OCI-LY7 (cell line): ENCODE measurements at regions not wholly inside any gene's neighbourhood (a gene's known extent, or its start where the extent isn't known, plus 50 kb on each side); places are given as distances from the start of the nearest gene placed in this dataset.

Source experiments
- BruUV-seq: library from RNA; stranded (reverse); fragments of 400-500 nt; replicated peaks from 2 replicates; lab custom pipeline; 2021; lab: Mats Ljungman, UMichigan
- CTCF ChIA-PET: fragments of 300-600 bp; sonication (Branson Sonifier 250); formaldehyde crosslinking; loops from one replicate; lab custom pipeline; 2022; ENCODE audit warnings: antibody characterized with exemption; ENCODE audit not compliant: unreplicated experiment; lab: Charles Lee
- POLR2A ChIA-PET: fragments of 300-600 bp; sonication (Branson Sonifier 250); formaldehyde crosslinking; loops from one replicate; lab custom pipeline; 2022; ENCODE audit warnings: antibody characterized with exemption; lab: Charles Lee
- DNase-seq: peaks from one replicate; pipeline ENCODE4 v3.0.0-alpha.2; 2015; ENCODE audit warnings: low spot score
- H2AFZ ChIP-seq: fragments of 200-600 bp; sonication (generic), shearing (Covaris generic); 2 replicates; pipeline ENCODE4 v1.6.1; 2014; ENCODE audit warnings: mild to moderate bottlenecking, antibody characterized with exemption, low read length, moderate library complexity
- H3K27ac ChIP-seq: fragments of 200-600 bp; sonication (generic); 2 replicates; pipeline ENCODE4 v1.5.1; 2014; ENCODE audit warnings: mixed run types, low read depth, mild to moderate bottlenecking, moderate library complexity, low read length, inconsistent platforms; ENCODE audit not compliant: poor library complexity, severe bottlenecking
- H3K36me3 ChIP-seq: fragments of 200-600 bp; sonication (generic); 2 replicates; pipeline ENCODE4 v1.6.1; 2014; ENCODE audit warnings: mild to moderate bottlenecking, antibody characterized with exemption, low read length, moderate library complexity, mixed read lengths; ENCODE audit not compliant: insufficient read depth
- H3K4me1 ChIP-seq: fragments of 200-600 bp; sonication (generic); 2 replicates; pipeline ENCODE4 v1.5.1; 2014; ENCODE audit warnings: mild to moderate bottlenecking, low read length; ENCODE audit not compliant: insufficient read depth, poor library complexity, severe bottlenecking
- H3K4me2 ChIP-seq: fragments of 200-600 bp; sonication (generic); 2 replicates; pipeline ENCODE4 v1.6.1; 2014; ENCODE audit warnings: mild to moderate bottlenecking, low read length
- H3K4me3 ChIP-seq: fragments of 200-600 bp; sonication (generic); 2 replicates; pipeline ENCODE4 v1.5.1; 2014; ENCODE audit warnings: mild to moderate bottlenecking, low read depth, low read length; ENCODE audit not compliant: poor library complexity, severe bottlenecking
- H3K79me2 ChIP-seq: fragments of 200-600 bp; sonication (generic); 2 replicates; pipeline ENCODE4 v1.6.1; 2016; ENCODE audit warnings: low read depth, mild to moderate bottlenecking, low read length, moderate library complexity, mixed read lengths; ENCODE audit not compliant: insufficient read depth
- H3K9me2 ChIP-seq: fragments of 200-600 bp; sonication (generic); 2 replicates; pipeline ENCODE4 v1.6.1; 2016; ENCODE audit warnings: mild to moderate bottlenecking, low read length, mixed read lengths; ENCODE audit not compliant: insufficient read depth
- H3K9me3 ChIP-seq: fragments of 200-600 bp; sonication (generic); 2 replicates; pipeline ENCODE4 v1.6.1; 2014; ENCODE audit warnings: mild to moderate bottlenecking, mixed run types, low read length, mixed read lengths
- H4K20me1 ChIP-seq: fragments of 200-600 bp; sonication (generic); 2 replicates; pipeline ENCODE4 v1.6.1; 2014; ENCODE audit warnings: mild to moderate bottlenecking, antibody characterized with exemption, low read length, moderate library complexity, mixed read lengths; ENCODE audit not compliant: insufficient read depth
- EZH2phosphoT487 ChIP-seq: fragments of 200-600 bp; sonication (generic); IDR thresholded peaks from 2 replicates; pipeline ENCODE4 v1.6.1; 2018; ENCODE audit warnings: low read depth, borderline replicate concordance, mild to moderate bottlenecking, mixed run types, antibody characterized with exemption, low read length, moderate library complexity, mixed read lengths
- intact Hi-C: fragments of 100-400 bp; cut with micrococcal nuclease; formaldehyde crosslinking; loops from one replicate; pipeline ENCODE4 v1.10.0; 2022; ENCODE audit not compliant: unreplicated experiment
- TF ChIP-seq, protein P1 (sequence below): fragments of 200-600 bp; sonication (generic); conservative IDR thresholded peaks from 2 replicates; pipeline ENCODE4 v1.5.1; 2014; ENCODE audit warnings: mild to moderate bottlenecking, antibody characterized with exemption, low read length, moderate library complexity, mixed read lengths

DNA sequence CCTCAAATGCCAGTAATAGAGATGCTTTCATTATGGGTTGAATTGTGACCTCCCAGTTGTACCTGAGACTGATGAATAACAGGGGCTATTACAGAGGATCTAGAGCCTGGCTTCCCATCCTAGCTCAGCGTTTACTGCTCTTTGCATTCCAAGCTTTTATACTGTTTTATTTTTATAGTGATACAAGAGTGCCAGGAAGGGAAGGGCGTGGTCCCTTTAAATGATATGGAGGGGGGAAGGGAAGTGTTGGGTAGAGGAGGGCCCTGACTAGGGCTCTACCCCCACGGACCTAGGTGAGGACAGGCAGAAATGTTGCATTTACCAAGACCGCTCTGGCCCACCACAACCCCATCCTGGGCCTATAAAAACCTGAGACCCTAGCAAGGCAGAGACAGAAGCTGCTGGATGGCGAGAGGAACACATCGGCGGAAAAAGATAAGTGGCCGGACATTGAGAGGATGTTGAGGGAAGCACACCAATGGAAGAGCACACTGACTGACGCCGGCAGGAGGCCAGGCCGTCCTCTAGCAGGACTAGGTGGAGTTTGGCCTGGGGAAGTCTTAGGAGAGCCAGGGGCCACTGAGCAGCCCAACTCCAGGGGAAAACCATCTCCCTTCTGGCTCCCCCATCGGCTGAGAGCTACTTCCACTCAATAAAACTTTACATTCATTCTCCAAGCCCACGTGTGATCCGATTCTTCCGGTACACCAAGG, 1025.9 kb downstream of the TTLL7 start:
- H3K27ac ChIP-seq = no peak overlapping the region
- ChIA-PET POLR2A (no interaction called here), CTCF (no interaction called here)
- H3K36me3 ChIP-seq = no peaks in the 10 kb centered on the region
- H2AFZ ChIP-seq = no peak overlapping the region
- no peak for TF ChIP-seq EZH2phosphoT487
- TF ChIP-seq, protein P1, sequence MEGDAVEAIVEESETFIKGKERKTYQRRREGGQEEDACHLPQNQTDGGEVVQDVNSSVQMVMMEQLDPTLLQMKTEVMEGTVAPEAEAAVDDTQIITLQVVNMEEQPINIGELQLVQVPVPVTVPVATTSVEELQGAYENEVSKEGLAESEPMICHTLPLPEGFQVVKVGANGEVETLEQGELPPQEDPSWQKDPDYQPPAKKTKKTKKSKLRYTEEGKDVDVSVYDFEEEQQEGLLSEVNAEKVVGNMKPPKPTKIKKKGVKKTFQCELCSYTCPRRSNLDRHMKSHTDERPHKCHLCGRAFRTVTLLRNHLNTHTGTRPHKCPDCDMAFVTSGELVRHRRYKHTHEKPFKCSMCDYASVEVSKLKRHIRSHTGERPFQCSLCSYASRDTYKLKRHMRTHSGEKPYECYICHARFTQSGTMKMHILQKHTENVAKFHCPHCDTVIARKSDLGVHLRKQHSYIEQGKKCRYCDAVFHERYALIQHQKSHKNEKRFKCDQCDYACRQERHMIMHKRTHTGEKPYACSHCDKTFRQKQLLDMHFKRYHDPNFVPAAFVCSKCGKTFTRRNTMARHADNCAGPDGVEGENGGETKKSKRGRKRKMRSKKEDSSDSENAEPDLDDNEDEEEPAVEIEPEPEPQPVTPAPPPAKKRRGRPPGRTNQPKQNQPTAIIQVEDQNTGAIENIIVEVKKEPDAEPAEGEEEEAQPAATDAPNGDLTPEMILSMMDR = no peak
- no peaks in the 10 kb centered on the region for H3K9me3 ChIP-seq
- H4K20me1 ChIP-seq = no peaks in the 10 kb centered on the region
- BruUV-seq = no TSS peak
- H3K4me3 ChIP-seq = no peak overlapping the region
- no peaks in the 10 kb centered on the region for H3K4me1 ChIP-seq
- DNase-seq = no peak
- intact Hi-C loops = no loop called here
- H3K9me2 ChIP-seq = no peaks in the 10 kb centered on the region
- no peak overlapping the region for H3K4me2 ChIP-seq
- no peaks in the 10 kb centered on the region for H3K79me2 ChIP-seq

DNA sequence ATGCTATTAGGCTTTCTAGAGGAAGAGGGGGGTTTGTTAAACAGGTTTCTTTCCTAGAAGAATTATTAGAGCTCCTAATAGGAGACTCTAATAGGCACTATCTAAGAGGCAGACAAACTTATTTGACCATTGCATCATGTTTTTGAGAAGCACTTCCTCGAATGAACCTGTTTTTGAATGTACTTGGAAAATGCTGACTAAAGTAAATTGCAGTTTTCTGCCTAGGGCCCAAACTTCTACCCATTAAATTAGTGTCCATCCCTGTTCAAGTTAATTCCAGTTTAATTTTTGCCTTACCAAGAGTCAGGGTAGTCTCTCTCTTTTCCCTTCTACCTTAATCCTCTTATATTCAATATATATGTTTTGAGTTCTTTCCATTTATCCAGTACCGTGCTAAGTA, 1029.6 kb downstream of the TTLL7 start:
- H3K9me3 ChIP-seq = no peaks in the 10 kb centered on the region
- H3K4me2 ChIP-seq = no peak overlapping the region
- no peak overlapping the region for H3K4me3 ChIP-seq
- DNase-seq = no peak
- no peaks in the 10 kb centered on the region for H3K36me3 ChIP-seq
- no peak overlapping the region for H2AFZ ChIP-seq
- no peaks in the 10 kb centered on the region for H4K20me1 ChIP-seq
- intact Hi-C loops = no loop called here
- H3K27ac ChIP-seq = no peak overlapping the region
- no peaks in the 10 kb centered on the region for H3K9me2 ChIP-seq
- CTCF ChIA-PET = no interaction called here
- TF ChIP-seq EZH2phosphoT487 = no peak
- TF ChIP-seq, protein P1 = no peak
- no peaks in the 10 kb centered on the region for H3K4me1 ChIP-seq
- H3K79me2 ChIP-seq = no peaks in the 10 kb centered on the region
- POLR2A ChIA-PET = no interaction called here
- no TSS peak for BruUV-seq

DNA sequence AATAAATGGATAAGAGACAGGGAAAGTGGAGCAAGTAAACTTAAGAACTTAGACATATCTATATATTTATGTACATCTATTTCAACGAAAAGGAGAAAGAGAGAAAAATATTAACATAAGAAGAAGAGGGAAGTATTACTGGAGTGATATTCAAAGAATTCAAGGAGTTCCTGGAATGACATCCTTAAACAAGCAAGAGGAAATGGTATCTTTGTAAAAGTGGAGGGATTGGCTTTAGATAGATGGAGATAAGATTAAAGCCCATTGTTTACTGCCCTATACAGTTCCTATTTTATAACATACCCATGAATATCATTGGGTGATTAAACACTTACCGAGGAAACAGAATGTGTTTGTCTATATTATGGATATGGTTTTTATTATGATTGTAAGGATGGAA, 1036.3 kb downstream of the TTLL7 start:
- Histone ChIP-seq H3K4me1 (no peaks in the 10 kb centered on the region), H3K9me2 (no peaks in the 10 kb centered on the region), H2AFZ (no peak overlapping the region), H3K9me3 (no peaks in the 10 kb centered on the region), H3K4me3 (no peak overlapping the region), H3K27ac (no peak overlapping the region), H3K4me2 (no peak overlapping the region), H4K20me1 (no peaks in the 10 kb centered on the region), H3K79me2 (no peaks in the 10 kb centered on the region), H3K36me3 (no peaks in the 10 kb centered on the region)
- intact Hi-C loops = no loop called here
- TF ChIP-seq EZH2phosphoT487 = no peak
- TF ChIP-seq, protein P1 = no peak
- ChIA-PET POLR2A (no interaction called here), CTCF (no interaction called here)
- DNase-seq = no peak
- no TSS peak for BruUV-seq
